Fibroblast of villous mesenchyme (primary cell): ENCODE measurements at regions not wholly inside any gene's neighbourhood (a gene's known extent, or its start where the extent isn't known, plus 50 kb on each side); places are given as distances from the start of the nearest gene placed in this dataset.

Experiments used
- DNase-seq: peaks from one replicate; pipeline ENCODE4 v3.0.0-alpha.2; 2010; ENCODE audit warnings: low read depth
- H3K4me3 ChIP-seq: 2 replicates; pipeline ENCODE4 v1.5.1; 2011; ENCODE audit warnings: low read depth, mild to moderate bottlenecking, low read length
- CTCF ChIP-seq: IDR thresholded peaks from 2 replicates; pipeline ENCODE4 v1.5.1; 2012; ENCODE audit warnings: low read depth, mild to moderate bottlenecking, low read length; ENCODE audit not compliant: insufficient read depth

- TF ChIP-seq CTCF, result no peak
- DNase-seq, result no peak
- no peak overlapping the region for H3K4me3 ChIP-seq
These were observed 278.8 kb downstream of the AJAP1 start for GRCh38 chr1:4933232-4933631.

GRCh38 chr1:4932311-4933030, 278.1 kb downstream of the AJAP1 start:
- no peak overlapping the region for H3K4me3 ChIP-seq
- no peak for TF ChIP-seq CTCF
- DNase-seq, result no peak

DNA sequence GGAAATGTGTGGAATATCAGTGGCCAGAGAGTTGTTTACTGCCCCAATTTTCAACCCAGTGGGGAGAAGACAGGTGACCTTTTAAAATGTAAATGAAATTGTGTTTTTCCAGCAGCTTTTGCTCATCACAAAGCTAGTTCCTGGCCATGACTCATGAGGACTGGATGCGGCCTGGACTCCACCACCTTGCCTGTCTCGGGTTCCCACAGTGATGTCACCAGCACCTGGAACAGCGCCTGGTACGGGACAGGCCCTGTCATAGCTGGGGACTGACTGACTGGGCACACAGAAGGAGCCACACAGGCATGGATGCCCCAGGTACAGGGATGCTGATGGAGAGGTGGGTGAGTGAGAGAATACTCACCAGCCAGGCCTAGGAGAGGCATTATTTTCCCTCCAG, 277.1 kb downstream of the AJAP1 start:
- DNase-seq, result no peak
- no peak overlapping the region for H3K4me3 ChIP-seq
- no peak for TF ChIP-seq CTCF

DNA sequence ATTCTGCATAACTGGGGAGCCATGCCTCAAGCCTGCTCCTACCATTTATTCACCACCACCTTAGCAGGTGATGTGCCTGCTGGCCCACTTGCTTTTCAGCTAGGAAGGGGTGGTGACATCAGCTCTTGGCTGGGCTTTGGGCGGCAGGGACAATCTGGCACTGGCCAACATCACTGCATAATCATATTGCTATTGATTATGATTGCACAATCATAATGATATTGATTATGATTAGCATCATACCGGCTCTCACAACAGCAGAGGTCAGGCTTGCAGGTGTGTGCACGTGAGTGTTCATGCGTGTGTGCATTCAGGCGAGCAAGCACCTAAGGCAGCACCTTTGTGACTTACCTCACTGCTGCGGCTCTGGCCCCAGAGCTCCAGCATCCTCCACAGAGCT, 273.8 kb downstream of the AJAP1 start:
- no peak for DNase-seq
- TF ChIP-seq CTCF, result no peak
- H3K4me3 ChIP-seq, result no peak overlapping the region

DNA sequence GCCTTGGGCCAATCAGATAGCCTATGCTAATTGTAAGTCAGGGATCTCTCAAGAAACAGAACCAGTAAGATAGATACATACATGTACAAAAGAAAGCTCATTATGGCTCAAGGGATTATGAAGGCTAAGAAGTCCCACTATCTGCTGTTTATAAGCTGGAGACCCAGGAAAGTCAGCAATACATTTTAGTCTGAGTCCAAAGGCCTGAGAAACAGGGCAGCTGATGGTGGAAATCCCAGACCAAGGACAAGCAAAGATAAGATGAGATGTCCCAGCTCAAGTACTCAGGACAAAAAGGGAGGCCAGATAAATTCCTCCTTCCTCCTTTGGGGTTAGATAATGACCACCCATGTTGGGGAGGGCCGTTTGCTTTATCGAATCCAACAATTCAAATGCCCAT, 269.9 kb downstream of the AJAP1 start:
- TF ChIP-seq CTCF, result no peak
- no peak overlapping the region for H3K4me3 ChIP-seq
- no peak for DNase-seq

GRCh38 chr1:4916610-4917009, 262.2 kb downstream of the AJAP1 start:
- H3K4me3 ChIP-seq, result no peak overlapping the region
- TF ChIP-seq CTCF, result no peak
- no peak for DNase-seq

- H3K4me3 ChIP-seq, result no peak overlapping the region
- TF ChIP-seq CTCF, result no peak
These were observed 260.7 kb downstream of the AJAP1 start for GRCh38 chr1:4915154-4915553.

More at GRCh38 chr1:4915154-4915553, 260.7 kb downstream of the AJAP1 start:
- DNase-seq, result no peak
